ENCODE measurements at regions not wholly inside any gene's neighbourhood (a gene's known extent, or its start where the extent isn't known, plus 50 kb on each side); places are given as distances from the start of the nearest gene placed in this dataset.
A peak's percentile ranks its signal among the peaks of the same experiment; 100 is the strongest.
"Not testable (repeated sequence)": the region's sequence is repeated elsewhere in the genome, so short reads cannot be mapped to it uniquely, and the experiment has no call there.

GRCh38 chr4:188781655-188782054 lies 642.4 kb downstream of the TRIML1 start:
- BruUV-seq (replicated peaks), result no TSS peak
- TF ChIP-seq EZH2 (IDR thresholded peaks at IDR 0.05; ENCODE audit: low read length, unreplicated experiment), result no peak
- peak; percentile 43 for TF ChIP-seq CTCF (conservative IDR thresholded peaks at IDR 0.05; ENCODE audit: low read depth, low read length)
- H3F3A ChIP-seq (ENCODE audit: low read length, unreplicated experiment), result no peaks in the 10 kb centered on the region
- ATAC-seq (no peak), DNase-seq (peak; percentile 13)
- H4K20me1 ChIP-seq (ENCODE audit: low read length), result no peaks in the 10 kb centered on the region
- no peak overlapping the region for H3K4me3 ChIP-seq (ENCODE audit: low read length)
- no peaks in the 10 kb centered on the region for H3K9me3 ChIP-seq (ENCODE audit: low read length)
- no peaks in the 10 kb centered on the region for H3K27me3 ChIP-seq (ENCODE audit: low read length)
- H3K4me2 ChIP-seq (ENCODE audit: low read length), result no peak overlapping the region
- no peaks in the 10 kb centered on the region for H3K9me2 ChIP-seq (replicated peaks; ENCODE audit: low read length)
- no peaks in the 10 kb centered on the region for H3K4me1 ChIP-seq (ENCODE audit: insufficient read depth, low read length)
- H2AFZ ChIP-seq (ENCODE audit: low read length), result no peak overlapping the region
- no peak overlapping the region for H3K27ac ChIP-seq (ENCODE audit: low read length)
- intact Hi-C loops (cut with micrococcal nuclease), result no loop called here
- no peaks in the 10 kb centered on the region for H3K79me2 ChIP-seq (ENCODE audit: low read length)
- no peaks in the 10 kb centered on the region for H3K36me3 ChIP-seq (ENCODE audit: low read depth, low read length)
- H3K9ac ChIP-seq (ENCODE audit: low read length), result no peak overlapping the region
- ChIA-PET CTCF (no interaction called here), POLR2A (ENCODE audit: unreplicated experiment) (no interaction called here)

GRCh38 chr4:188783175-188783574 lies 643.9 kb downstream of the TRIML1 start:
- TF ChIP-seq CTCF (conservative IDR thresholded peaks at IDR 0.05; ENCODE audit: low read depth, low read length) (no peak), EZH2 (IDR thresholded peaks at IDR 0.05; ENCODE audit: low read length, unreplicated experiment) (no peak), EZH2phosphoT487 (IDR thresholded peaks at IDR 0.05; ENCODE audit: borderline replicate concordance, low read length) (no peak)
- no peaks in the 10 kb centered on the region for H3K4me1 ChIP-seq (ENCODE audit: insufficient read depth, low read length)
- no peak for ATAC-seq
- H3K9ac ChIP-seq (ENCODE audit: low read length), result no peak overlapping the region
- intact Hi-C loops (cut with micrococcal nuclease), result no loop called here
- POLR2A ChIA-PET (ENCODE audit: unreplicated experiment), result no interaction called here
- H3F3A ChIP-seq (ENCODE audit: low read length, unreplicated experiment), result no peaks in the 10 kb centered on the region
- H3K27me3 ChIP-seq (ENCODE audit: low read length), result no peaks in the 10 kb centered on the region
- no peak overlapping the region for H2AFZ ChIP-seq (ENCODE audit: low read length)
- no peaks in the 10 kb centered on the region for H3K79me2 ChIP-seq (ENCODE audit: low read length)
- no peaks in the 10 kb centered on the region for H3K9me2 ChIP-seq (replicated peaks; ENCODE audit: low read length)
- H3K4me2 ChIP-seq (ENCODE audit: low read length), result no peak overlapping the region
- no peak overlapping the region for H3K4me3 ChIP-seq (ENCODE audit: low read length)
- no peaks in the 10 kb centered on the region for H3K9me3 ChIP-seq (ENCODE audit: low read length)
- no peak for DNase-seq
- no peaks in the 10 kb centered on the region for H3K36me3 ChIP-seq (ENCODE audit: low read depth, low read length)
- BruUV-seq (replicated peaks), result no TSS peak
- CTCF ChIA-PET, result no interaction called here
- H4K20me1 ChIP-seq (ENCODE audit: low read length), result no peaks in the 10 kb centered on the region
- H3K27ac ChIP-seq (ENCODE audit: low read length), result no peak overlapping the region

- ChIA-PET CTCF (no interaction called here), POLR2A (ENCODE audit: unreplicated experiment) (no interaction called here)
- Histone ChIP-seq H3K4me3 (ENCODE audit: low read length) (no peak overlapping the region), H3K36me3 (ENCODE audit: low read depth, low read length) (no peaks in the 10 kb centered on the region), H3K4me2 (ENCODE audit: low read length) (no peak overlapping the region), H3K79me2 (ENCODE audit: low read length) (no peaks in the 10 kb centered on the region), H4K20me1 (ENCODE audit: low read length) (no peaks in the 10 kb centered on the region), H3K9ac (ENCODE audit: low read length) (no peak overlapping the region), H3K27ac (ENCODE audit: low read length) (no peak overlapping the region), H3K27me3 (ENCODE audit: low read length) (no peaks in the 10 kb centered on the region), H3F3A (ENCODE audit: low read length, unreplicated experiment) (no peaks in the 10 kb centered on the region), H3K9me3 (ENCODE audit: low read length) (no peaks in the 10 kb centered on the region), H3K4me1 (ENCODE audit: insufficient read depth, low read length) (no peaks in the 10 kb centered on the region), H3K9me2 (replicated peaks; ENCODE audit: low read length) (no peaks in the 10 kb centered on the region), H2AFZ (ENCODE audit: low read length) (no peak overlapping the region)
- intact Hi-C loops (cut with micrococcal nuclease), result no loop called here
- ATAC-seq, result no peak
- TF ChIP-seq EZH2 (IDR thresholded peaks at IDR 0.05; ENCODE audit: low read length, unreplicated experiment) (no peak), EZH2phosphoT487 (IDR thresholded peaks at IDR 0.05; ENCODE audit: borderline replicate concordance, low read length) (no peak), CTCF (conservative IDR thresholded peaks at IDR 0.05; ENCODE audit: low read depth, low read length) (no peak)
- no TSS peak for BruUV-seq (replicated peaks)
- no peak for DNase-seq
These were observed 644.4 kb downstream of the TRIML1 start for GRCh38 chr4:188783606-188784160.

GRCh38 chr4:188796600-188796999 lies 657.4 kb downstream of the TRIML1 start:
- H3K79me2 ChIP-seq (ENCODE audit: low read length); intact Hi-C loops (cut with micrococcal nuclease); BruUV-seq (replicated peaks); H3K9me3 ChIP-seq (ENCODE audit: low read length); H2AFZ ChIP-seq (ENCODE audit: low read length); ATAC-seq; H3K4me1 ChIP-seq (ENCODE audit: insufficient read depth, low read length); H3K4me2 ChIP-seq (ENCODE audit: low read length); H3K4me3 ChIP-seq (ENCODE audit: low read length); H3K36me3 ChIP-seq (ENCODE audit: low read depth, low read length); H4K20me1 ChIP-seq (ENCODE audit: low read length); H3K27me3 ChIP-seq (ENCODE audit: low read length); DNase-seq; H3K9ac ChIP-seq (ENCODE audit: low read length); H3K27ac ChIP-seq (ENCODE audit: low read length); H3F3A ChIP-seq (ENCODE audit: low read length, unreplicated experiment); POLR2A ChIA-PET (ENCODE audit: unreplicated experiment); H3K9me2 ChIP-seq (replicated peaks; ENCODE audit: low read length); CTCF ChIA-PET: not testable (repeated sequence)

GRCh38 chr4:188797011-188797410 lies 657.8 kb downstream of the TRIML1 start:
- BruUV-seq (replicated peaks); DNase-seq; H3F3A ChIP-seq (ENCODE audit: low read length, unreplicated experiment): not testable (repeated sequence)

More at GRCh38 chr4:188797011-188797410, 657.8 kb downstream of the TRIML1 start:
- H3K27me3 ChIP-seq (ENCODE audit: low read length); POLR2A ChIA-PET (ENCODE audit: unreplicated experiment); H3K9me3 ChIP-seq (ENCODE audit: low read length); intact Hi-C loops (cut with micrococcal nuclease); H2AFZ ChIP-seq (ENCODE audit: low read length); H3K79me2 ChIP-seq (ENCODE audit: low read length); H3K27ac ChIP-seq (ENCODE audit: low read length); H3K36me3 ChIP-seq (ENCODE audit: low read depth, low read length); H4K20me1 ChIP-seq (ENCODE audit: low read length); H3K4me2 ChIP-seq (ENCODE audit: low read length); ATAC-seq; H3K4me1 ChIP-seq (ENCODE audit: insufficient read depth, low read length); H3K4me3 ChIP-seq (ENCODE audit: low read length); H3K9me2 ChIP-seq (replicated peaks; ENCODE audit: low read length); H3K9ac ChIP-seq (ENCODE audit: low read length); CTCF ChIA-PET: not testable (repeated sequence)

Data from PC-3 (cell line).